GM18507 (cell line): ENCODE measurements at regions not wholly inside any gene's neighbourhood (a gene's known extent, or its start where the extent isn't known, plus 50 kb on each side); places are given as distances from the start of the nearest gene placed in this dataset.

Experiments used
- DNase-seq: peaks from one replicate; pipeline ENCODE4 v3.0.0; 2011; ENCODE audit warnings: low read depth; ENCODE audit not compliant: insufficient read length; ENCODE audit errors: extremely low spot score
- FAIRE-seq: peaks from 2 replicates; lab custom pipeline; 2011; peaks lifted over from hg19 to GRCh38; lab: Jason Lieb, UNC

GRCh38 chr5:61677220-61677619 lies 345.2 kb downstream of the ZSWIM6 start:
- DNase-seq (no peak), FAIRE-seq (no peak)

DNA sequence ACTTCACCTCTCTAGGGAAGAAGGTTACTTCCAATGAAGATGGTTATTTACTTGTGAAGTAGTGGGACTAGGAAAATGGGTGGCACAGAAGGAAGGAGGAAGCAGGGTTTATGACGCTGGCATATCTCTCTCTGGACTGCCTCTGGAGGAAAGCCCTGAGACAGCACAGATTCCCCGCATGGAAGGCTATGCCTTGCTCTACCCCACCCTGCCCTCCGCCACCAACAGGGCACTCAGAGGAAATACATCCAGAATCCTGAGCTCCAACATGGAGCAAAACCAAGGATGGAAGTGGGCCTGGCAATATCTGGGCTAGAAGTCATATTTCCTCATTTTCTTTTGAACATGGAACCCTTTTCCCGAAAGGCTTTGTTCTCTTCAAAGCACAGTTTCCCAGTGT lies 346.9 kb downstream of the ZSWIM6 start:
- DNase-seq = no peak
- no peak for FAIRE-seq

GRCh38 chr5:61679562-61679961 lies 347.5 kb downstream of the ZSWIM6 start:
- FAIRE-seq = no peak
- DNase-seq = no peak

GRCh38 chr5:61680247-61680646 lies 348.2 kb downstream of the ZSWIM6 start:
- DNase-seq (no peak), FAIRE-seq (no peak)

DNA sequence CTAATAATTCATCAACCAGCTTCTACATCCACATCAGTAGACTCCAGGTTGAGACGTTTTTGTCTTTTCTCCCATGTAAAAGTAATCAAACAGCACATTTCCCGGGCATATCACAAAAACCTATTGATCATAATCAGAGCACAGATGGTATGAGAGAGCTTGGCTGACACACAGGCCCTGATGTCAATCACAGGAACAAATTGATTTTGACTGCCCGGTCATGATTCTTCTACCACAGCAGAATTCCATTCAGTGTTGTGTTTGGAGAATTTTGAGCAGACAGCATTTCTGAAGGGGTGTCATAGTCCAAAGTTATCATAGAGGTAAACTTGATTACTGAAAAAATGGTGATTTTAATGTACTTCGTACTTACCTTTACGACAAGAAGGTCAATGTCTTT lies 351.1 kb downstream of the ZSWIM6 start:
- FAIRE-seq = no peak
- no peak for DNase-seq

- no peak for FAIRE-seq
- DNase-seq = no peak
Observed at GRCh38 chr5:61683926-61684325, 351.9 kb downstream of the ZSWIM6 start.

DNA sequence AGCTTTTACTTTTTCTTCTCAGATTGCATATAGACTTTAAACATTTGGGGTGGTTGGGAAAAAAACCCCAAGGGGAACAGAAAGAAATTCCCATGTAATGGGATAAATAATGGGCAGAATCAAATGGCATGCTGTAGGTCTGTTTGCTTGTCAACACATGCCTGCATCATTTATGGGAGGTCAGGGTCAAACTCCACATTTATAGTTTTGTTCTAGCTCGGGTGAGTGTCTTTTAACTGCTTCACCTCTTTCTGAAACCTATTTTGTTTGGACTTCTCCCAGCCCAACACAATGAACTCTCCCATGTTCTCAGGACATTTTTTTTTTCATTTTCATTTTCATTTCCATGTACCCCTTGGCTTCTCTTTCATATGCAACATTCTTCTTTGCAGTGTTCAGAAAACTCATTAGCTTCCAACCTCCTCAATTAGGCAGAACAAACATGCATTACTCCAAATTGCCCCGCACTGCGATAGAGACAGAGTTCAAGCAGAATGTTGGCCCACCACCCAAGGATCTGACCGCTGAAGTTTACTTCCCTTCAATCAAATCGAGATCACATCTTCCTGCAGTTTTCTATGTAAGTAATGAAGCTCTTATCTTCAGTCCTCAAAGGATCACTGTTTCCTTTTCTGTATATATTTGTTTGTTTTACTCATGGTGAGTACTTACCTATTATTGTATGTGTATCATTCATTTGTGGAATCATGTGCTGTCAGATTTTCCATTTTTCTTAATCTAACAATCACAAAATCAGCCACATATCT lies 354.6 kb downstream of the ZSWIM6 start:
- FAIRE-seq (no peak), DNase-seq (no peak)

DNA sequence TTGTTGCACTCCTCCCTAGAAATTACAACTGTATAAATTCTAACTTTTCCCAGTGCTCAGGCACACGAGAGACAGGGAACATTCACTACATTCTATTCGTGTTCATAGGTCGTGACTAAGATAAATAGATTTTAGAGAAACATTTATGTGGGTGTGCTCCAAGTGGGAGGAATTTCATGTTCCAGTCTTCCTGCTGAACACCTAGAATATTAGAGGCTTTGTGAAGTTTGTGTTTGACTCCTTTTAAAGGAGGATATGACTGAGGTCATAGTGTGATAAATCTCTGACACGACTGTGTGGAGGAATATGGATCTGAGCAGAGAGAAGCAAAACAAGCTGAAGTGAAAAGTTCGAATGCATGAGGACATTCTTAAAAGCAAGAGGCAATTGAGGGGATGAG lies 355.3 kb downstream of the ZSWIM6 start:
- no peak for DNase-seq
- FAIRE-seq = no peak

DNA sequence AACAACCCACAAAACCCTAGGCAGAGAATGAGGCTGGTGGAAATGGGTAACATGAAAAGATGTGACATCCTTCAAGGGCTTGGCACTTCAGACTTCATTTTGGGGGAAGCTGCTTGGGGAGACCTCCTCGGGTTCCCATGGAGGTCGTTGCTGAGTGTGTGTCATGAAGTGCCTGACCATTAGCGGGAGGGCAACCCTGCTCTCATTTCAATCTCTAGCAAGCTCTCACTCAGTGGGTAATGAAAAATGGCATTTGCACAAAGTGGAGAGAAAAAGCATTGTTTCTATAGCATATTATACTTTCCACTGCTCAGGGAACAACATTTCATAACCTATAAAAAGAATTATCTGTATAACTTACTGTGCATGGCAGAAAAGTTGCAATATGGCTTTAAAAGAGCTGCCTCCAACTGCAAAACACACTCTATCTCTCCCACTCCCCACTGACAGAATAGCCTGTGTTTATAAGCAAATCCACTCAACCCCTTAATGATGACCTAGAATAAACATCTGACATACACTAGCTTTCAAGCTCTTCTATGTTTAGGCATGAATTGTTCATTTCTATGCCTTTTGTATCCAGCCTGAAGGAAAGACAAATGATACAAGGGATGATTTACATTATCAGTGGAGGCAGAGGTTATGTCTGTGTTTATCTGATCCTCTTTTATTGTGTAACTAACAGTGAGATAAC lies 357.2 kb downstream of the ZSWIM6 start:
- no peak for FAIRE-seq
- no peak for DNase-seq

GRCh38 chr5:61697809-61698558 lies 365.9 kb downstream of the ZSWIM6 start:
- DNase-seq (no peak), FAIRE-seq (no peak)

DNA sequence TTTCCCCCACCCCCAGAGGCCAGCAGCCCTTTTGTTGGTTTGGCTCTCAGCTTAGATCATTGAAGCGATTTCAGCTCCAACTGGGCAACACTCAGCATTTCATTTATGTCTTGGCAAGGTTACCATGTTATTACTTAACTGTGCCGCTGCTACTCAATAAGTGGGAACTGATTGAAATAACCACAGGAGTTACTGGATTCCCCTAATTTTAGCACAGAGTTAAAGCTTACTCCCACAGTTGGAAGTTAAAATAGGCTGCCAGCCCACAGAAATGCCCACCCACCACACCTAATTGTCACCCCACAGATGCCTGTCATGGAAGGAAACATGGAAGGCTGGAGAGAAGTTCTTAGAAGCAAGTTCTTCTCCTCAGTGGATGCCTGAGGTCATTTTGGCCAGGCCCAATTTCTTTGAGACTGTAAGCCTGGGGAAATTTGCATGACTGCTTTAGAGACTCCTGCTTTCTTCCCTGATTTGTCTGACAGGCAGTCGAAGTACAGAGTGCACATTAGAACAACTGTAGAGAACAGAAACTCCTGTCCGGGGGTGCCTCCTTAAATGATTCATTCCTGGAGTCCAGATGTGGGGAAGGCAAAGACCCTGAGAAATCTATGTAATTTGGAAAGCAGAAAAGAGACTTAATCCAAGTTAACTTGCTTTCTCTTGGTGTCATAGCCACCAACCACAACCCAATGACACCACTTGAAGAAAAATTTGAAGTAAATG lies 370.0 kb downstream of the ZSWIM6 start:
- DNase-seq (no peak), FAIRE-seq (peak; percentile 12)

DNA sequence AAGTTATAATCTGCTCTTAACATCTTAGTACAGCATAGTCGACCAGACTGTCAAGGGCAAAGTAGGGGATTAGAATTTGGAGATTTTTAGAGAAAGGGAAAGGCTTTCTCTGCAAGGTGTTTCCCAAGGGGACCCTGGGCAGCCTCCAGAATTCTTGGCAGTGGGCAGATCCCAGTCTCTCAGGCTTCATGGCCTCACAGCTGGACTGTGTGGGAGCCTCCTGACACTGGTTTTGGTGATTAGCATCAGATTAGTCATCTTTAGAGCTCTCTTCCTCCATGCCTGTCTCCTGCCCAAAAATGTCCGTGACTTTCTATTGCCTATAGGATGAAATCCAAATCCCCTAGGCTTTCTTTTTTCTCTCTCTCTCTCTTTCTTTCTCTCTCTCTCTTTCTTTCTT lies 370.7 kb downstream of the ZSWIM6 start:
- DNase-seq = no peak
- FAIRE-seq = no peak

GRCh38 chr5:61704289-61704688 lies 372.2 kb downstream of the ZSWIM6 start:
- peak; percentile 29 for FAIRE-seq
- no peak for DNase-seq

DNA sequence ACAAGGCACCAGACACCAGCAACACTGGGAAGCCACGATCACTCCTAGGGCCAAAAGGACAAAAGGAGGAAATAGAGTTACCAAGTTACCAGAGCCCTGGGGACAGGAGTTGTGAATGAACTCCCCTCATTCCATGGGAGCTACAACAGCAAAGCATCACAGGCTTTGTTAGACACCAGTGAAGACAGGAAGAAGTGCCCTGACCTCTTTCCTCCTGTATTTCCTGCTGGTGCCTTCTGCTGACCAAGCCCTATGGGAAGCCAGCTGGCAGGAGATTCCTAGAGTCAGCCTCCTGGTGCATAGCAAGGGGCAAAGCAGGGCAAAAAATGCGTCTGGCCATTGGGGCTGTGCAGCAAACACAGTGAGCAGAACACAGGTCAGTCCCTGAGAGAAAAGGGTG lies 374.7 kb downstream of the ZSWIM6 start:
- no peak for FAIRE-seq
- DNase-seq = no peak

DNA sequence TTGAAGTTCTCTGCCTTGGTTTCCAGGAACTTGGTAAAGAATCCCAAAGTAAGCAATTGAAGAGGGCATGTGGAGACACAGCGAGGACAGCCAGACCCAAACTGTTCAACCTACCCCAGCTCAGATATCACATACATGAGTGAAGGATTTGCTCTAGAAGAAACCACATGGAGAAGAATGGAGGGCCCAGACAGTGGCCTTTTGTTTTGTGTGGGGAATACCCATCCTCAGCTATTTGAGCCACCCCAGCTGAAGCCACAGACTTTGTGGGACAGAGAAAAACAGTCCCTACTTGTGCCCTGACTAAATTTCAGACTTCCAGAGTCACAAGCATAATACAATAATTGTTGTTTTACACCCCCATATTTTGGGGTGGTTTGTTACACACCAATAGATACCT lies 387.1 kb downstream of the ZSWIM6 start:
- no peak for FAIRE-seq
- DNase-seq = no peak

- FAIRE-seq (no peak), DNase-seq (no peak)
Observed at GRCh38 chr5:61720829-61721228, 388.8 kb downstream of the ZSWIM6 start.

DNA sequence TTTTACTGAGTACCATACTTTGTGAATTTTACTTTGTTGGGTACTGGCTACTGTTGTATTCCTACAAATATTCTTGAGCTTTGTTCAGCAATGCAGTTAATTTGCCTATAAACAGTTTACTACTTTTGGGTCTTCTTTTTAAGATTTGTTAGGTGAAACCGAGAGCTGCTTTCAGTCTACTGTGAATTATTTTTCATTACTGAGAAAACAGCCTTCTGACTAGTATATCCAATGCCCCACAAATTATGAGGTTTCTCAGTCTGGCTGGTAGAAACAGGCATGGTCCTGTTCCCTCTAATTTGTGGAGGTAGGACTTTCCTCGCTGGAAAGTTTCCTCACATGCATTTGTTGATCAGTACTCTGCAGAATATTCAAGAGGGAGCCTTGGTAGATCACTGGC lies 392.0 kb downstream of the ZSWIM6 start:
- FAIRE-seq (no peak), DNase-seq (no peak)

DNA sequence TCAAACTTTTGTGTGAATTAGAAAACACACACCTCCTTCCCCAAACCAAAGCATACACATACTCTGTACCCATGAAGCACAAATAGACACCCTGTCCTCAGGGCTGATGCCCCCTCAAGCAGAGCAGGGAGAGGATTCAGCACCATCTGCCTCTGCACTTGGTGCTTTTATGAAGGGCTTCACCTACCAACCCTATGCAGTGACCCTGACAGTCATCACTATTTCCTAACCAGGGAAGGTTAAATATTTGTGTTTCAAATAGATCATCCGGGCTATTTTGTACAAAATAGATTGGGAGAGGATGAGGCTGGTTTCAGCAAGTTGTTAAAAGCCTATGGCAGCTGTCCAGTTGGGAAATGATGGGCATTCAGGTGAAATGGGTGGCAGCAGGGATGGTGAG lies 396.2 kb downstream of the ZSWIM6 start:
- FAIRE-seq (no peak), DNase-seq (no peak)

GRCh38 chr5:61730866-61731265 lies 398.8 kb downstream of the ZSWIM6 start:
- FAIRE-seq = no peak
- no peak for DNase-seq
